ENCODE measurements at regions not wholly inside any gene's neighbourhood (a gene's known extent, or its start where the extent isn't known, plus 50 kb on each side); places are given as distances from the start of the nearest gene placed in this dataset.
"Not testable (repeated sequence)": the region's sequence is repeated elsewhere in the genome, so short reads cannot be mapped to it uniquely, and the experiment has no call there.

GRCh38 chr14:30191639-30192279 lies 264.1 kb upstream of the PRKD1 start:
- Histone ChIP-seq H3K4me3 (ENCODE audit: low read length in 2 of 2) (no peak overlapping the region), H3K4me1 (ENCODE audit: control insufficient read depth in 1 of 2, insufficient read depth in 2 of 2, low read length in 2 of 2) (peaks cover 0 to 3% of the 10 kb centered on the region in 2 donors), H3K9me3 (ENCODE audit: control insufficient read depth, low read length) (no peaks in the 10 kb centered on the region), H3K36me3 (ENCODE audit: control insufficient read depth in 1 of 2, insufficient read depth in 2 of 2, low read length in 1 of 2) (no peaks in the 10 kb centered on the region), H3K27ac (ENCODE audit: low read depth in 1 of 2, low read length in 2 of 2) (no peak overlapping the region), H3K27me3 (ENCODE audit: control insufficient read depth in 1 of 2, insufficient read depth in 2 of 2, low read length in 1 of 2) (no peaks in the 10 kb centered on the region)
- no peak for ATAC-seq (ENCODE audit: low FRiP score)
- no peak for DNase-seq
- 55 to 59% methylated on average over 2 of the region's 2 CpGs for WGBS, 2 donors
- intact Hi-C loops (cut with DNase I) = loop anchor here (5.0 to 10.0 kb wide), 2 partner anchors 49 to 267 kb away; partner anchors contain the start of gene PRKD1 (in 1 of the 2)

- intact Hi-C loops (cut with DNase I) = loop anchor here (5.0 to 10.0 kb wide), 2 partner anchors 51 to 268 kb away; partner anchors contain the start of gene PRKD1 (in 1 of the 2)
- no peaks in the 10 kb centered on the region for H3K27me3 ChIP-seq (ENCODE audit: control insufficient read depth in 1 of 2, insufficient read depth in 2 of 2, low read length in 1 of 2)
- H3K4me3 ChIP-seq (ENCODE audit: low read length in 2 of 2) = no peak overlapping the region
- WGBS, 2 donors = 91 to 95% methylated on average over 4 of the region's 4 CpGs
- peaks cover 0 to 3% of the 10 kb centered on the region in 2 donors for H3K4me1 ChIP-seq (ENCODE audit: control insufficient read depth in 1 of 2, insufficient read depth in 2 of 2, low read length in 2 of 2)
- no peaks in the 10 kb centered on the region for H3K9me3 ChIP-seq (ENCODE audit: control insufficient read depth, low read length)
- ATAC-seq (ENCODE audit: low FRiP score) (no peak), DNase-seq (no peak)
- H3K36me3 ChIP-seq (ENCODE audit: control insufficient read depth in 1 of 2, insufficient read depth in 2 of 2, low read length in 1 of 2) = no peaks in the 10 kb centered on the region
- no peak overlapping the region for H3K27ac ChIP-seq (ENCODE audit: low read depth in 1 of 2, low read length in 2 of 2)
Measured at GRCh38 chr14:30193101-30193500, 265.5 kb upstream of the PRKD1 start.

- intact Hi-C loops (cut with DNase I) = loop anchor here (2.0 to 10.0 kb wide), 3 partner anchors 31 to 269 kb away; partner anchors contain the start of gene PRKD1 (in 1 of the 2)
- Histone ChIP-seq H3K4me1 (ENCODE audit: control insufficient read depth in 1 of 2, insufficient read depth in 2 of 2, low read length in 2 of 2) (peaks cover 0 to 3% of the 10 kb centered on the region in 2 donors), H3K36me3 (ENCODE audit: control insufficient read depth in 1 of 2, insufficient read depth in 2 of 2, low read length in 1 of 2) (no peaks in the 10 kb centered on the region), H3K27ac (ENCODE audit: low read depth in 1 of 2, low read length in 2 of 2) (peak overlapping the region; percentile 64 to 98), H3K4me3 (ENCODE audit: low read length in 2 of 2) (no peak overlapping the region), H3K9me3 (ENCODE audit: control insufficient read depth, low read length) (no peaks in the 10 kb centered on the region), H3K27me3 (ENCODE audit: control insufficient read depth in 1 of 2, insufficient read depth in 2 of 2, low read length in 1 of 2) (no peaks in the 10 kb centered on the region)
- ATAC-seq (ENCODE audit: low FRiP score) (no peak), DNase-seq (no peak)
- WGBS, 2 donors = 41 to 47% methylated on average over 4 of the region's 4 CpGs
Measured at GRCh38 chr14:30193845-30194501, 266.3 kb upstream of the PRKD1 start.

GRCh38 chr14:30194741-30195148 lies 267.1 kb upstream of the PRKD1 start:
- DNase-seq (no peak), ATAC-seq (ENCODE audit: low FRiP score) (peak; percentile 58)
- peaks cover 0 to 3% of the 10 kb centered on the region in 2 donors for H3K4me1 ChIP-seq (ENCODE audit: control insufficient read depth in 1 of 2, insufficient read depth in 2 of 2, low read length in 2 of 2)
- H3K4me3 ChIP-seq (ENCODE audit: low read length in 2 of 2) = no peak overlapping the region
- 3 to 13% methylated on average over 2 of the region's 2 CpGs for WGBS, 2 donors
- no peaks in the 10 kb centered on the region for H3K27me3 ChIP-seq (ENCODE audit: control insufficient read depth in 1 of 2, insufficient read depth in 2 of 2, low read length in 1 of 2)
- intact Hi-C loops (cut with DNase I) = loop anchor here (2.0 to 10.0 kb wide), 4 partner anchors 30 to 270 kb away; partner anchors contain the start of gene PRKD1 (in 1 of the 2)
- no peaks in the 10 kb centered on the region for H3K9me3 ChIP-seq (ENCODE audit: control insufficient read depth, low read length)
- peak overlapping the region in 1 of 2 donors; percentile 98 for H3K27ac ChIP-seq (ENCODE audit: low read depth in 1 of 2, low read length in 2 of 2)
- H3K36me3 ChIP-seq (ENCODE audit: control insufficient read depth in 1 of 2, insufficient read depth in 2 of 2, low read length in 1 of 2) = no peaks in the 10 kb centered on the region

GRCh38 chr14:30195941-30196340 lies 268.3 kb upstream of the PRKD1 start:
- H3K27ac ChIP-seq (ENCODE audit: low read depth in 1 of 2, low read length in 2 of 2) = peak overlapping the region; percentile 71 to 98
- H3K4me3 ChIP-seq (ENCODE audit: low read length in 2 of 2) = no peak overlapping the region
- peaks cover 2 to 3% of the 10 kb centered on the region in 2 donors for H3K4me1 ChIP-seq (ENCODE audit: control insufficient read depth in 1 of 2, insufficient read depth in 2 of 2, low read length in 2 of 2)
- no peaks in the 10 kb centered on the region for H3K36me3 ChIP-seq (ENCODE audit: control insufficient read depth in 1 of 2, insufficient read depth in 2 of 2, low read length in 1 of 2)
- WGBS, 2 donors = 19 to 22% methylated on average over 3 of the region's 3 CpGs
- H3K9me3 ChIP-seq (ENCODE audit: control insufficient read depth, low read length) = no peaks in the 10 kb centered on the region
- H3K27me3 ChIP-seq (ENCODE audit: control insufficient read depth in 1 of 2, insufficient read depth in 2 of 2, low read length in 1 of 2) = no peaks in the 10 kb centered on the region
- intact Hi-C loops (cut with DNase I) = loop anchor here (2.0 to 10.0 kb wide), 3 partner anchors 29 to 271 kb away; partner anchors contain the start of gene PRKD1 (in 1 of the 2)
- DNase-seq (no peak), ATAC-seq (ENCODE audit: low FRiP score) (no peak)

- Histone ChIP-seq H3K4me3 (ENCODE audit: low read length in 2 of 2) (no peak overlapping the region), H3K27me3 (ENCODE audit: control insufficient read depth in 1 of 2, insufficient read depth in 2 of 2, low read length in 1 of 2) (no peaks in the 10 kb centered on the region), H3K27ac (ENCODE audit: low read depth in 1 of 2, low read length in 2 of 2) (no peak overlapping the region), H3K9me3 (ENCODE audit: control insufficient read depth, low read length) (no peaks in the 10 kb centered on the region), H3K4me1 (ENCODE audit: control insufficient read depth in 1 of 2, insufficient read depth in 2 of 2, low read length in 2 of 2) (peaks cover 1 to 3% of the 10 kb centered on the region in 2 donors), H3K36me3 (ENCODE audit: control insufficient read depth in 1 of 2, insufficient read depth in 2 of 2, low read length in 1 of 2) (no peaks in the 10 kb centered on the region)
- intact Hi-C loops (cut with DNase I) = loop anchor here (5.0 to 10.0 kb wide), 2 partner anchors 265 to 272 kb away; partner anchors contain the start of gene PRKD1 (in 1 of the 2)
- no peak for DNase-seq
- 96 to 97% methylated on average over 2 of the region's 2 CpGs for WGBS, 2 donors
- ATAC-seq (ENCODE audit: low FRiP score) = no peak
Measured at GRCh38 chr14:30196861-30197260, 269.2 kb upstream of the PRKD1 start.

GRCh38 chr14:30198720-30199119 lies 271.1 kb upstream of the PRKD1 start:
- WGBS, 2 donors = 71 to 77% methylated on average over 3 of the region's 3 CpGs
- not testable (repeated sequence) for H3K36me3 ChIP-seq (ENCODE audit: control insufficient read depth in 1 of 2, insufficient read depth in 2 of 2, low read length in 1 of 2); H3K27me3 ChIP-seq (ENCODE audit: control insufficient read depth in 1 of 2, insufficient read depth in 2 of 2, low read length in 1 of 2); H3K9me3 ChIP-seq (ENCODE audit: control insufficient read depth, low read length); H3K4me3 ChIP-seq (ENCODE audit: low read length in 2 of 2); ATAC-seq (ENCODE audit: low FRiP score); DNase-seq; H3K27ac ChIP-seq (ENCODE audit: low read depth in 1 of 2, low read length in 2 of 2); H3K4me1 ChIP-seq (ENCODE audit: control insufficient read depth in 1 of 2, insufficient read depth in 2 of 2, low read length in 2 of 2)
- intact Hi-C loops (cut with DNase I) = loop anchor here (5.0 to 10.0 kb wide), 2 partner anchors 266 to 274 kb away; partner anchors contain the start of gene PRKD1 (in 1 of the 2)

- H3K9me3 ChIP-seq (ENCODE audit: control insufficient read depth, low read length) = no peaks in the 10 kb centered on the region
- ATAC-seq (ENCODE audit: low FRiP score) (no peak), DNase-seq (no peak)
- no peak overlapping the region for H3K27ac ChIP-seq (ENCODE audit: low read depth in 1 of 2, low read length in 2 of 2)
- intact Hi-C loops (cut with DNase I) = no loop called here
- H3K4me3 ChIP-seq (ENCODE audit: low read length in 2 of 2) = no peak overlapping the region
- no peaks in the 10 kb centered on the region for H3K27me3 ChIP-seq (ENCODE audit: control insufficient read depth in 1 of 2, insufficient read depth in 2 of 2, low read length in 1 of 2)
- no peaks in the 10 kb centered on the region for H3K36me3 ChIP-seq (ENCODE audit: control insufficient read depth in 1 of 2, insufficient read depth in 2 of 2, low read length in 1 of 2)
- WGBS, 2 donors = 97% methylated on average over 2 of the region's 2 CpGs
- H3K4me1 ChIP-seq (ENCODE audit: control insufficient read depth in 1 of 2, insufficient read depth in 2 of 2, low read length in 2 of 2) = peaks cover 1 to 3% of the 10 kb centered on the region in 2 donors
Measured at GRCh38 chr14:30204431-30204980, 276.9 kb upstream of the PRKD1 start.

Data from aorta (tissue), 5 donors.